ENCODE measurements at regions not wholly inside any gene's neighbourhood (a gene's known extent, or its start where the extent isn't known, plus 50 kb on each side); places are given as distances from the start of the nearest gene placed in this dataset.

DNA sequence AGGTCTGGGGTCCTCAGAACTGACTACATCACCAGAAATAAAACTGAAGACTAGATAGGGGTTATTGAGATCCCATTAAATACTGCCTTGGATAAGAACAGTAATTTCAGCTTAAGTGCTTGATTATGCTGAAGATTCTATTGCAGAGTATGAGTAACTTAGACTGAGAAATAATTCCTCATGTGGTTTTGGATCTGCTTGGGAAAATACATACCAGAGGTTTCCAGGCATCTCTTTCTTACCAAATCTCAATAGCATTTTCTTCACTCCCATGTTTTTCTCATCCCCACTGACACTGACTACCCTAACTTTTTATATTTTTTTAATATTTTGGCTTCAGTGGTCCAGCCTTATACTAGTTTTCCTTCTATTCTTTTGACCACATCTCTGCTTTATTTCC, 92.0 kb upstream of the TEX13D start:
- H3K4me1 ChIP-seq, result peaks cover 0 to 2% of the 10 kb centered on the region in 2 donors
- H3K36me3 ChIP-seq, result no peaks in the 10 kb centered on the region
- in situ Hi-C loops (cut with MboI; ENCODE audit: low sequenced_read_pairs in 4 of 4) (no loop called here), intact Hi-C loops (cut with DNase I; ENCODE audit: low total_unique reads) (no loop called here)
- H3K27me3 ChIP-seq, result peaks cover 0 to 3% (median 0%) of the 10 kb centered on the region in 3 donors
- TF ChIP-seq POLR2A (IDR thresholded peaks at IDR 0.05), result no peak
- TF ChIP-seq, protein P1, sequence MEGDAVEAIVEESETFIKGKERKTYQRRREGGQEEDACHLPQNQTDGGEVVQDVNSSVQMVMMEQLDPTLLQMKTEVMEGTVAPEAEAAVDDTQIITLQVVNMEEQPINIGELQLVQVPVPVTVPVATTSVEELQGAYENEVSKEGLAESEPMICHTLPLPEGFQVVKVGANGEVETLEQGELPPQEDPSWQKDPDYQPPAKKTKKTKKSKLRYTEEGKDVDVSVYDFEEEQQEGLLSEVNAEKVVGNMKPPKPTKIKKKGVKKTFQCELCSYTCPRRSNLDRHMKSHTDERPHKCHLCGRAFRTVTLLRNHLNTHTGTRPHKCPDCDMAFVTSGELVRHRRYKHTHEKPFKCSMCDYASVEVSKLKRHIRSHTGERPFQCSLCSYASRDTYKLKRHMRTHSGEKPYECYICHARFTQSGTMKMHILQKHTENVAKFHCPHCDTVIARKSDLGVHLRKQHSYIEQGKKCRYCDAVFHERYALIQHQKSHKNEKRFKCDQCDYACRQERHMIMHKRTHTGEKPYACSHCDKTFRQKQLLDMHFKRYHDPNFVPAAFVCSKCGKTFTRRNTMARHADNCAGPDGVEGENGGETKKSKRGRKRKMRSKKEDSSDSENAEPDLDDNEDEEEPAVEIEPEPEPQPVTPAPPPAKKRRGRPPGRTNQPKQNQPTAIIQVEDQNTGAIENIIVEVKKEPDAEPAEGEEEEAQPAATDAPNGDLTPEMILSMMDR (IDR thresholded peaks at IDR 0.05 in 4 of 5, conservative IDR thresholded peaks at IDR 0.05 in 1 of 5), result no peak
- ATAC-seq (no peak), DNase-seq (no peak)
- H3K27ac ChIP-seq, result no peak overlapping the region
- no peak overlapping the region for H3K4me3 ChIP-seq
- H3K9me3 ChIP-seq, result no peaks in the 10 kb centered on the region

- no peak overlapping the region for H3K27ac ChIP-seq
- H3K9me3 ChIP-seq, result no peaks in the 10 kb centered on the region
- no peak for TF ChIP-seq POLR2A (IDR thresholded peaks at IDR 0.05)
- peaks cover 0 to 3% (median 0%) of the 10 kb centered on the region in 3 donors for H3K27me3 ChIP-seq
- H3K36me3 ChIP-seq, result no peaks in the 10 kb centered on the region
- no peak overlapping the region for H3K4me3 ChIP-seq
- in situ Hi-C loops (cut with MboI; ENCODE audit: low sequenced_read_pairs in 4 of 4), result no loop called here
- H3K4me1 ChIP-seq, result peaks cover 0 to 2% of the 10 kb centered on the region in 2 donors
- DNase-seq, result no peak
- intact Hi-C loops (cut with DNase I; ENCODE audit: low total_unique reads), result no loop called here
- ATAC-seq, result no peak
These were observed 90.3 kb upstream of the TEX13D start for GRCh38 chrX:124242131-124242530.

GRCh38 chrX:124249345-124249744, 83.1 kb upstream of the TEX13D start:
- no peak for DNase-seq
- in situ Hi-C loops (cut with MboI; ENCODE audit: low sequenced_read_pairs in 4 of 4) (no loop called here), intact Hi-C loops (cut with DNase I; ENCODE audit: low total_unique reads) (no loop called here)
- Histone ChIP-seq H3K4me1 (no peaks in the 10 kb centered on the region), H3K27ac (no peak overlapping the region), H3K4me3 (no peak overlapping the region), H3K27me3 (no peaks in the 10 kb centered on the region), H3K9me3 (no peaks in the 10 kb centered on the region), H3K36me3 (no peaks in the 10 kb centered on the region)
- ATAC-seq, result no peak
- TF ChIP-seq, protein P1 (IDR thresholded peaks at IDR 0.05 in 4 of 5, conservative IDR thresholded peaks at IDR 0.05 in 1 of 5), result no peak
- no peak for TF ChIP-seq POLR2A (IDR thresholded peaks at IDR 0.05)

- ATAC-seq, result no peak
- TF ChIP-seq POLR2A (IDR thresholded peaks at IDR 0.05), result no peak
- TF ChIP-seq, protein P1 (IDR thresholded peaks at IDR 0.05 in 4 of 5, conservative IDR thresholded peaks at IDR 0.05 in 1 of 5), result no peak
- in situ Hi-C loops (cut with MboI; ENCODE audit: low sequenced_read_pairs in 4 of 4), result no loop called here
These were observed 81.5 kb upstream of the TEX13D start for GRCh38 chrX:124250835-124251437.

GRCh38 chrX:124254611-124255010, 77.8 kb upstream of the TEX13D start:
- TF ChIP-seq, protein P1 (IDR thresholded peaks at IDR 0.05 in 4 of 5, conservative IDR thresholded peaks at IDR 0.05 in 1 of 5), result no peak
- no peak for TF ChIP-seq POLR2A (IDR thresholded peaks at IDR 0.05)
- intact Hi-C loops (cut with DNase I; ENCODE audit: low total_unique reads) (no loop called here), in situ Hi-C loops (cut with MboI; ENCODE audit: low sequenced_read_pairs in 4 of 4) (no loop called here)
- H3K4me3 ChIP-seq, result no peak overlapping the region
- peaks cover 0 to 10% of the 10 kb centered on the region in 2 donors for H3K4me1 ChIP-seq
- ATAC-seq (no peak), DNase-seq (no peak)
- no peak overlapping the region for H3K27ac ChIP-seq
- H3K9me3 ChIP-seq, result no peaks in the 10 kb centered on the region
- no peaks in the 10 kb centered on the region for H3K27me3 ChIP-seq
- H3K36me3 ChIP-seq, result no peaks in the 10 kb centered on the region

More at GRCh38 chrX:124250835-124251437, 81.5 kb upstream of the TEX13D start:
- intact Hi-C loops (cut with DNase I; ENCODE audit: low total_unique reads), result no loop called here
- H3K9me3 ChIP-seq, result no peaks in the 10 kb centered on the region
- H3K4me1 ChIP-seq, result no peaks in the 10 kb centered on the region
- no peak overlapping the region for H3K4me3 ChIP-seq
- H3K36me3 ChIP-seq, result no peaks in the 10 kb centered on the region
- no peak overlapping the region for H3K27ac ChIP-seq
- DNase-seq, result no peak
- no peaks in the 10 kb centered on the region for H3K27me3 ChIP-seq

Data from gastrocnemius medialis (tissue), 4 donors.